HK-2 (cell line): ENCODE measurements at regions not wholly inside any gene's neighbourhood (a gene's known extent, or its start where the extent isn't known, plus 50 kb on each side); places are given as distances from the start of the nearest gene placed in this dataset.
"Not testable (repeated sequence)": the region's sequence is repeated elsewhere in the genome, so short reads cannot be mapped to it uniquely, and the experiment has no call there.

ENCODE experiments used
- DNase-seq: peaks from one replicate; pipeline ENCODE4 v3.0.0-alpha.2; 2018; ENCODE audit not compliant: unreplicated experiment

DNA sequence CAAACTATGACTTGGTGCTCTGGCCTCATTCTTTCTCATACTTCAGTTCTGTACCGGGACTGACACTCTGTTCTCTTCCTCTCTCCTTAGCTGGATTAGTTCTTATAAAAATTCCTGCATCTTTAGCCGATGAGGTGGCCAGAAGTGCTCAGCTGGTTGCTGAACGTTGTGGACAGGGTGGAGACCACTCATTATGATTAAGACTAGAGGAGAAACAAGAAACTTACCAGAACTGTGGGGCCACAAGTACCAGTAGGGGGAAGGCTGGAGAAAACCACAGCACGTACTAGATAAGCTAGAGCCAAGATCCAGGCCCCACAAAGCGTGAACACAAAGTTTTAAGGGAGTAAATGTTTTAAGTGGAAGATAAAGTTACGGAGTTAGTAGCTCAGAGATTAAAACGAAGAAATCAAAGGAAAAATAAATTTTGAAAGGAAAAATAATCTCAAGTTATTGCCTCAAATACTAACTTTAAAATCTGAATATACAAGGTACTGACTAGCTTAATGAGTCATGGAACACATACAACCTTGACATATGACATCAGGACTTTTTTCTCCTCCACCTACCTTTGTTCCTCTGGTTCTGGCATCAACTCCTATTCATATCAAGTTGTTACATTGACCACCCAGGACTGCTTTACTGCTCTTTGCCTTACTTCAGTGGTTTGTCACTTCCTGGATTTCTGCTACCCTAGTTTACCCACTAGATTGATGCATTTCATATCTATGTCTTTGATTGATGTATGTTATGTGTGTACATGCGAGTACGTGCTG is 469.0 kb downstream of the TFEC start:
- no peak for DNase-seq

- DNase-seq, result no peak
Measured at GRCh38 chr7:115559877-115560276, 470.7 kb downstream of the TFEC start.

- DNase-seq, result no peak
Measured at GRCh38 chr7:115558161-115558560, 472.4 kb downstream of the TFEC start.

DNA sequence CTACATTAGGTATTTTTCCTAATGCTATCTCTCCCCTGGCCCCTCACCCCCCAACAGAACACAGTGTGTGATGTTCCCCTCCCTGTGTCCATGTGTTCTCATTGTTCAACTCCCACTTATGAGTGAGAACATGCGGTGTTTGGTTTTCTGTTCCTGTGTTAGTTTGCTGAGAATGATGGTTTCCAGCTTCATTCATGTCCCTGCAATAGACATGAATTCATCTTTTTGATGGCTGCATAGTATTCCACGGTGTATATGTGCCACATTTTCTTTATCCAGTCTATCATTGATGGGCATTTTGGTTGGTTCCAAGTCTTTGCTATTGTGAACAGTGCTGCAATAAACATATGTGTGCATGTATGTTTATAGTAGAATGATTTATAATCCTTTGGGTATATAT is 473.3 kb downstream of the TFEC start:
- DNase-seq, result not testable (repeated sequence)

GRCh38 chr7:115552766-115553165 is 477.8 kb downstream of the TFEC start:
- DNase-seq, result no peak

DNA sequence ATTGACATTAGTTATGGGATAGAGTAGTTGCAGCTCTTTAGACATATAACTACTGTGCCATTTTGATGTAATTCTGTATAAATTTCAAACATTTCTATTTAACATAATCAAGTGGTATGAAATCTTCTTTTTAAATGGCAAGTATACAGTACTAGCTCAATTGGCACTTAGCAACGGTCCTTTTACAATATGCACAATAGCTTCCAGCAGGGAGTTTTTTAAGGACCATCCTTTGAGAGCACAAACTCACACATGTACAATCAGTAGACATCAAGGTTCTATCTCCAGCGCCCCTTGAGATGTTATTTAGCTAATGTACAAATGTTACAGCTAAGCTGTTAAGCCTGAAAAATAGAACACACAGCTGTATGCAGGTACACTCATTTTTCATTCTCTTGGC is 480.7 kb downstream of the TFEC start:
- DNase-seq, result no peak

DNA sequence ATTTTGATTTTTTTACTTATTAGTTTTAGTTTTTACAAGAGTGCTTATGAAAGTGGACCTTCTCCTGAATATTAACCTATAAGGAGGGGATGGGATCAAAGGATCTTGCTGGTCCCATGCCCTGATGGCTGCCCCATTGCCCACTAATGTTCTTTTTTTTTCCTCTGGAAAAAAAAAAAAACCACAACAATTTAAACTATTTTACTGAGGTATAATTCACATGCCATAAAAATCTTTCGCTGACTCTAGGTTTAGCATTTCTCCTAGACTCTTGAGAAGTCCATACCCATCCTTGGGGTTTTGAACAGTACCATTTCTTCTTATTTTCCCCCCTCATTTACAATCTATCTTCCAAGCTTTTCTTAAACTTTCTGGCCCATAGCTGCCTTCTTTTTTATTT is 481.8 kb downstream of the TFEC start:
- DNase-seq, result no peak

DNA sequence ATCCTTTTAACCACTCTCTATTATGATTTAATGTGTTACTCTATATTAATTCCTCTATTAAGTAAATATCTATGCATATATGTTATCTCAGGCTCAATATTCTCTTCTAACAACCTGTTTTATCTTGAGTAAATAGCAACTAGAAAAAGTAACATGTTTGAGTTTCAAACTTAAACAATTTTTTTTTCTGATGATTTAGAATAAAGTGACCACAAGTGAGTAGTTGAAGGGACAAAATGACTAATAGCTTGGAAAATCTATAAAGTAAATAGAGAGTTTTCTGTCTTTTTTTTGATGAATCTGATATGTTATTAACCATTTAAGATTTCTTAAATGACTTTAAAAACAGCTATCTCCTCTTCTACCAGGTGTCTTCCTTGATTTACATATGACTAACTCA is 483.8 kb downstream of the TFEC start:
- DNase-seq, result no peak

GRCh38 chr7:115533785-115534184 is 496.8 kb downstream of the TFEC start:
- no peak for DNase-seq

GRCh38 chr7:115526278-115526677 is 504.3 kb downstream of the TFEC start:
- no peak for DNase-seq

DNA sequence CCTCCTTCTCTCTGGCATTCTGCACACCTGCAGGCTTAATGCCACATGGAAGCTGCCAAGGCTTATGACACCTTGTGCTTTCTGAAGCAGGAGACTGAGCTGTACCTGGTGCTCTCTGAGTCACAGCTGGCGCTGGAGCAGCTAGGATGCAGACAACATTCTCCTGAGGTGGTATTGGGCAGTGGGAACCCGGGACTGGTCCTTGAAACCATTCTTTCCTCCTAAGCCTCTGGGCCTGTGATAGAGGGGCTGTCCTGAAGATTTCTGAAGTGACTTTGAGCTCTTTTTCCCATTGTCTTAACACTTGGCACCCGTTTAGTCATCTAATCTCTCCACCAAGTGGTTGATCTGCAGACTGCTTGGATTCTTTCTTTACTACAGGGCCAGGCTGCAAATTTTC is 508.4 kb downstream of the TFEC start:
- no peak for DNase-seq

- DNase-seq, result no peak
Measured at GRCh38 chr7:115516341-115516740, 514.2 kb downstream of the TFEC start.

GRCh38 chr7:115511330-115511729 is 519.2 kb downstream of the TFEC start:
- no peak for DNase-seq

GRCh38 chr7:115505136-115505535 is 525.4 kb downstream of the TFEC start:
- no peak for DNase-seq

GRCh38 chr7:115499956-115500355 is 530.6 kb downstream of the TFEC start:
- DNase-seq, result no peak

DNA sequence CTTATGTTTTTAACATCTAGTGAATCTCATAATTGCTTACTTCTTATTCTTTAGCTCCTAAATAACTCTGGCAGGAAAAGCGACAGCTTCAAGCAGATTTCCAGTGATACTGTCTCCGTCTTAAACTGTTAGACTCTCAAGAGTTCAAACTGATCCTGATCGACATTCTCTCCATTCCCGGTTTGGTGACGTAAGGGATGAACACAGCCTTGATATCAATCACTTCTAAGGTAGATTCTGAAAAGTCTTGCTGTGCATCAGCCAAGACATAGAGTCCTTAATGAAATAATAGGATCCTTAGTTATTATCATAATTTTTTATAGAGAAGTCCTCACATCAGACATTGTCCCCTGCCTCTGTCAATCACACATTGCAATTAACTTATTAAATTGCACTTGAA is 534.6 kb downstream of the TFEC start:
- DNase-seq, result no peak

- DNase-seq, result no peak
Measured at GRCh38 chr7:115494529-115495147, 535.9 kb downstream of the TFEC start.

DNA sequence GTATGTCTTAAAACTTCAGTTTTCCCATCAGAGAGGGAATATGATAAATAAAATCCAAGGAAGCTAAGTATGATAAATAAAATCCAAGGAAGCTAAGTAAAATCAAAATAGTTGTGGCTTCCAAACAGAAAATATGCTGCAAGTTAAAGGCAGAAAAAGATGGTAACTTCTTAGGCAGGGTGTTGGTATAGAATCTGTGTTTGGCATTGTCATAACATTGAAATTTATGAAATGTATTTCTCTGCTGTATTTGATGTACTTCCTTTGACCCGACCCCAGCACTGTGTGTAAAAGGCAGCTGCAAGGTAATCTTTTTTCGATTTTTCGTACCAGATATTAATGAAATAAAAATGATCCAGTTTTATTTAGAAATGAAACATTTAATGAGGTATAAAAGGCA is 537.2 kb downstream of the TFEC start:
- no peak for DNase-seq

DNA sequence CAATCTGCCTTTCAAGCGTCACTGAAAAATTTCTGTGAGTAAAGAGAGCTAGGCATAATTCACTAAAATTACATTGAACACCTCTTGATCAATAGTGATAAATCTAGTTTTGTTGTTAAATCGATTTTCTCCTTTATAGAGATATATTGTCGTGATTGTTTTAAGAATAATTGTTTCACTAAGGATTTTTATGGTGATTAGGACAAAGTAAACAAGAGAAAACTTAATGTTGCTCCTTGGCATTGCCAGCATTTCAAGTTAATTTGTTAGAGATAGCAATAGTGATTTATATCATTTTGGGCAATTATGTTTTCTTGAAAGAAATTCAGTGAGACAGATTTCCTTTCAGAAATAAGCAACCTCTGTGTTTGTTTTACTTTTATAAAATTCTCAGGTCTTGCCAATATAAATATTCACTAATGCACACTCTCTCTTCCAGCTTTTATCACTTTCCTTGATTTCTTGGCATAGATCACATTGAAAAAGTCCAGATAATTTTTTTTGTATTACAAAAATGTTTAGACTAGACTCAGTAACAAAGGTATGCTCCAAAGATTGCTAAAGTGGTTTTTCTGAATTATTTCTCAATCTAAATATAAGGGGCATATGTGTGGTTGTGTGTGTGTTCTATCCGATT is 538.7 kb downstream of the TFEC start:
- no peak for DNase-seq

DNA sequence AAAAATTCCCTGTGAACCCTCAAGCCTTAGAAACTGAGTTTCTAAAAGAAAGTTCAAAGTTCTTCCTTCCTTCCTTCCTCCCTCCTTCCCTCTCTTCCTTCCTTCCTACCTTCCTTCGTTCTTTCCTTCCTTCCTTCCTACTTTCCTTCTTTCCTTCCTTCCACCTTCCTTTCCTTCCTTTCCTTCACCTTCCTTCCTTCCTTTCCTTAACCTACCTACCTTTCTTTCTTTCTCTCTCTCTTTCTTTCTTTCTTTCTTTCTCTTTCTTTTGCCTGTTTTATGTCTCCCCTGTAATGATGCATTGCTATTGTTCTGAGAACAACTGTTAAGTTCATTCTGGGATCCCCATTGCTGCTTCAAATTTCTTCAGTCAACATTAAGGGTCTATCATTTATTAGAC is 551.1 kb downstream of the TFEC start:
- no peak for DNase-seq

GRCh38 chr7:115478426-115478825 is 552.1 kb downstream of the TFEC start:
- DNase-seq, result no peak

DNA sequence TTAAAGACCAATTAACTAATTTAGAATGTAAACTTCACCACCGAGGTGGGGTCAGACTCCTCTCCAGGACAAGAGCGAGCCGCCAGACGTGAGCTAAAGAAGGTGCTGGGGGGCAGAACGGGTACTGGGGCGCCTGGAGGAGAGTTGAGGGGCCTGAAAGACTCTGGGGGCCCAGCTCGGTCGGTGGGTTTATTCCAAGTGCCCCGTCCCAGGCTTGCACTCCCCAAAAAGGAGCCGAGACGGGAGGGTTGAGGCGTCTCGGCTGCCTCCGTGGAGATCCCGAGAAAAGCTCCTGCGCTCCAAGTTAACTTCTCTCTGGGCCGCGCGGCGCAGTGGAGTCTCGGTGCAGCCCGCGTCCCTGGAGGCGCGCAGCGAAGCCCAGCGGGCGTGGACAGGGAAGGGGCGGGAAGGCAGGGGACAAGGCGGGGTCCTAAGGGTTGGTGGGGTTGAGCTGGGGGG is 553.3 kb downstream of the TFEC start:
- no peak for DNase-seq

DNA sequence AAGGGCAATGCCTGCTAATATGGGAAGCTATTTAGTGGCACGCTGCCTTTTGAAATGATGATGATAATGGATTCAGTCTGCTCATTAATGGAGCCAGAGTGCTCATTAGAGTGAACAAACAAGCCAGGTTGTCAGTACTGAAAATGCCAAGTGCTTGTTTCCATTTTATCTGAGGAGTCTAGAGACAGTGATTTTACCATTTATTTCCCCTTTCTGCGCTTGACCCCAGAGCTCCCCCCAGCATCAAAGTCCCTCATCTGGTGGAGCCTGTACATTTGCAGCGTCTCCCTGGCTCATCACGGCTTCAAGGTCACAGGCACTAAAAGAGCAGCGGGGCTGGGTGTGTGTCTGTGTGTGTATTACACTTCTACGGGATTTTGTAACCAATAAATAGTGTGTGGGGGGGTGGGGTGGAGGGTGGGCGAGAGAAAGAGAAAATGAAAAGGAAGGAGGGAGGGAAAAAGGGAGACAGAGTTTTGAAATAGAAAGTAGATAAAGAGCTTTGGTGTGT is 553.8 kb downstream of the TFEC start:
- DNase-seq, result no peak
